Natural killer cell (primary cell): ENCODE measurements at regions not wholly inside any gene's neighbourhood (a gene's known extent, or its start where the extent isn't known, plus 50 kb on each side); places are given as distances from the start of the nearest gene placed in this dataset.

Experiments used
- ATAC-seq, 3 donors: fragments of 150-1000 bp in 2 of 3; fragments of 200-7000 bp in 1 of 3; cut with Tn5 transposase; 1 replicate in 1 of 3; 2 replicates in 2 of 3; pipeline ENCODE4 v1.10.0; 2021; ENCODE audit warnings: mild to moderate bottlenecking in 2 of 3, moderate library complexity in 2 of 3
- DNase-seq, 2 donors: peaks; one replicate each; pipeline versions ENCODE4 v3.0.0 to v3.0.0-alpha.2; 2013 to 2021; ENCODE audit warnings: mixed read lengths in 1 of 2
- H3K27ac ChIP-seq: one replicate; pipeline ENCODE4 v1.5.1; 2013; ENCODE audit warnings: mild to moderate bottlenecking, low read length
- H3K27me3 ChIP-seq: one replicate; pipeline ENCODE4 v1.6.1; 2013; ENCODE audit warnings: low read length; ENCODE audit not compliant: control insufficient read depth, insufficient read depth
- H3K36me3 ChIP-seq: one replicate; pipeline ENCODE4 v1.6.1; 2013; ENCODE audit warnings: low read length; ENCODE audit not compliant: control insufficient read depth, insufficient read depth
- H3K4me1 ChIP-seq: one replicate; pipeline ENCODE4 v1.6.1; 2013; ENCODE audit warnings: low read length; ENCODE audit not compliant: control insufficient read depth, insufficient read depth
- H3K4me3 ChIP-seq: one replicate; pipeline ENCODE4 v1.5.1; 2013; ENCODE audit warnings: low read length
- H3K9me3 ChIP-seq: one replicate; pipeline ENCODE4 v1.6.1; 2013; ENCODE audit warnings: low read length; ENCODE audit not compliant: control insufficient read depth, insufficient read depth
- H3K27ac Mint-ChIP-seq, 2 donors: one replicate each; pipeline ENCODE4 v1.8.0; 2022; ENCODE audit warnings: mild to moderate bottlenecking in 2 of 2, mixed read lengths in 2 of 2, moderate library complexity in 1 of 2
- H3K27me3 Mint-ChIP-seq, 2 donors: one replicate each; pipeline ENCODE4 v1.8.0; 2022; ENCODE audit warnings: low read depth in 2 of 2, mixed read lengths in 2 of 2
- H3K36me3 Mint-ChIP-seq: one replicate; pipeline ENCODE4 v1.8.0; 2022; ENCODE audit warnings: mixed read lengths
- H3K4me1 Mint-ChIP-seq, 2 donors: one replicate each; pipeline ENCODE4 v1.8.0; 2022; ENCODE audit warnings: mixed read lengths in 2 of 2
- H3K4me3 Mint-ChIP-seq: one replicate; pipeline ENCODE4 v1.8.0; 2022; ENCODE audit warnings: mild to moderate bottlenecking, moderate library complexity, mixed read lengths
- H3K9me3 Mint-ChIP-seq, 2 donors: one replicate each; pipeline ENCODE4 v1.8.0; 2022; ENCODE audit warnings: mixed read lengths in 2 of 2
- CTCF ChIP-seq: fragments of 200-600 bp; IDR thresholded peaks from one replicate; pipeline ENCODE4 v1.8.0; 2022; ENCODE audit warnings: antibody characterized with exemption
- WGBS: methylation state at CpG from one replicate; pipeline ENCODE4 v1.1.7; 2013; ENCODE audit warnings: missing lambda C conversion rate; ENCODE audit not compliant: insufficient coverage; 5-methylcytosine and 5-hydroxymethylcytosine counted together
- intact Hi-C: fragments of 100-400 bp; cut with micrococcal nuclease; formaldehyde crosslinking; loops from one replicate; pipeline ENCODE4 v1.14.2; 2022

DNA sequence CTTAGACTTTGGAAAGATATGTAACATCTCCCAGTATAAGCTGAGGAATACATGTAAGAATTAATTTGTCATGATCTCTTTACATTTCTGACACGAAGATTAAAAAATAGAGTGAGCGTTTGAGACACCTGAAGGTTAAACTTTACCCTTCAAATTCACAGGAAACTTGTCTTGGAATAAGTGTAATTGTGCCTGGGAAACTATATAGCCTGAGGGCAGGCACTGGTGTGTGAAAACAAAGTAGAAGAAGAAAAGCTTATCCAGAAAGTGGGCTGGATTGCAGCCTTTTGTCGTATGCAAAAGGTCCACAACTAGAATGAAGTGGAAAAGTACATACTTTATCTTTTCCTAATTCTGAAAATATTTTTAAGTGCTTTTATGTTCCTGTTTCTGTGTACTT is 275.7 kb upstream of the TCF21 start:
- no peaks in the 10 kb centered on the region for H3K9me3 ChIP-seq
- intact Hi-C loops = no loop called here
- 100% methylated on average over 1 of the region's 3 CpGs for WGBS
- no peaks in the 10 kb centered on the region for H3K27me3 ChIP-seq
- no peak overlapping the region for H3K27ac ChIP-seq
- no peaks in the 10 kb centered on the region for H3K4me1 ChIP-seq
- no peak overlapping the region for H3K4me3 ChIP-seq
- DNase-seq (no peak), ATAC-seq (no peak)
- Mint-ChIP-seq H3K4me3 (no peak overlapping the region), H3K27ac (no peak overlapping the region), H3K9me3 (peaks cover 6 to 8% of the 10 kb centered on the region in 2 donors), H3K4me1 (no peaks in the 10 kb centered on the region), H3K27me3 (no peaks in the 10 kb centered on the region), H3K36me3 (no peaks in the 10 kb centered on the region)
- no peak for TF ChIP-seq CTCF
- H3K36me3 ChIP-seq = no peaks in the 10 kb centered on the region

- H3K27ac Mint-ChIP-seq = no peak overlapping the region
- intact Hi-C loops = no loop called here
- Histone ChIP-seq H3K36me3 (no peaks in the 10 kb centered on the region), H3K4me3 (no peak overlapping the region), H3K27ac (no peak overlapping the region), H3K27me3 (no peaks in the 10 kb centered on the region), H3K4me1 (no peaks in the 10 kb centered on the region), H3K9me3 (no peaks in the 10 kb centered on the region)
- DNase-seq (no peak), ATAC-seq (no peak)
- H3K27me3 Mint-ChIP-seq = no peaks in the 10 kb centered on the region
- no peak for TF ChIP-seq CTCF
- no peak overlapping the region for H3K4me3 Mint-ChIP-seq
- H3K4me1 Mint-ChIP-seq = no peaks in the 10 kb centered on the region
- peaks cover 4 to 6% of the 10 kb centered on the region in 2 donors for H3K9me3 Mint-ChIP-seq
- H3K36me3 Mint-ChIP-seq = no peaks in the 10 kb centered on the region
Measured at GRCh38 chr6:133621751-133622150, 267.2 kb upstream of the TCF21 start.

DNA sequence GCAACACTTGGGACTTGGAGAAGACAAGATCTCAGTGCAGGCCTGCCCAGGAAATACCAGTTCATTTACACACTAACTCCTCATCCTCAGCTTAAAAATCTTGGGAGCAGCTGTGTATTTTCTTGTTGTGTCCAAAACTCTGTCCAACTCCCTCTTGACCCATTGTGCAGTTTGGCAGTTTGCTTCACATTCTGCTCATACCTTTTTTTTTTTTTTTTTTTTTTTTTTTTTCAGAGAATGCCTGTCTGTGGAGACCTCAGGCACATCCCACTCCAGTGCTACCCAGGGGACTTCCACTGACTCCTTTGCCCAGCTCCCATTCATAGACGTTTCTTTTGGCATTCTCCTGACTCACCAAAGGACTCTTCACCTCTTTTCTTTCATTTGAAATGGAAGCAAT is 265.8 kb upstream of the TCF21 start:
- Histone ChIP-seq H3K4me3 (no peak overlapping the region), H3K4me1 (no peaks in the 10 kb centered on the region), H3K36me3 (no peaks in the 10 kb centered on the region), H3K9me3 (no peaks in the 10 kb centered on the region), H3K27ac (no peak overlapping the region), H3K27me3 (no peaks in the 10 kb centered on the region)
- Mint-ChIP-seq H3K27me3 (no peaks in the 10 kb centered on the region), H3K36me3 (no peaks in the 10 kb centered on the region), H3K4me1 (no peaks in the 10 kb centered on the region), H3K27ac (no peak overlapping the region), H3K4me3 (no peak overlapping the region), H3K9me3 (peaks cover 0 to 2% of the 10 kb centered on the region in 2 donors)
- intact Hi-C loops = no loop called here
- 40% methylated on average over 1 of the region's 1 CpG for WGBS
- TF ChIP-seq CTCF = no peak
- no peak for ATAC-seq
- no peak for DNase-seq

GRCh38 chr6:133623621-133624020 is 265.3 kb upstream of the TCF21 start:
- TF ChIP-seq CTCF = no peak
- intact Hi-C loops = no loop called here
- H3K27ac ChIP-seq = no peak overlapping the region
- no peaks in the 10 kb centered on the region for H3K9me3 ChIP-seq
- H3K4me3 Mint-ChIP-seq = no peak overlapping the region
- H3K36me3 Mint-ChIP-seq = no peaks in the 10 kb centered on the region
- DNase-seq (no peak), ATAC-seq (no peak)
- no peaks in the 10 kb centered on the region for H3K4me1 Mint-ChIP-seq
- H3K4me1 ChIP-seq = no peaks in the 10 kb centered on the region
- H3K27me3 ChIP-seq = no peaks in the 10 kb centered on the region
- H3K4me3 ChIP-seq = no peak overlapping the region
- no peaks in the 10 kb centered on the region for H3K36me3 ChIP-seq
- H3K9me3 Mint-ChIP-seq = peaks cover 0 to 2% of the 10 kb centered on the region in 2 donors
- no CpG with 5 or more reads among the region's 2 CpGs for WGBS
- H3K27ac Mint-ChIP-seq = no peak overlapping the region
- no peaks in the 10 kb centered on the region for H3K27me3 Mint-ChIP-seq
